Embryonic facial prominence (tissue), 1 donor: ENCODE measurements at regions not wholly inside any gene's neighbourhood (a gene's known extent, or its start where the extent isn't known, plus 50 kb on each side); places are given as distances from the start of the nearest gene placed in this dataset.
A peak's percentile ranks its signal among the peaks of the same experiment; 100 is the strongest.

Experiments used
- DNase-seq: peaks from one replicate; pipeline ENCODE4 v3.0.0-alpha.2; 2016; ENCODE audit errors: extremely low spot score

- no peak for DNase-seq
Observed at GRCh38 chr18:56083523-56084287, 495.7 kb upstream of the TCF4 start.

- DNase-seq = peak; percentile 45
Observed at GRCh38 chr18:56083097-56083521, 495.1 kb upstream of the TCF4 start.

DNA sequence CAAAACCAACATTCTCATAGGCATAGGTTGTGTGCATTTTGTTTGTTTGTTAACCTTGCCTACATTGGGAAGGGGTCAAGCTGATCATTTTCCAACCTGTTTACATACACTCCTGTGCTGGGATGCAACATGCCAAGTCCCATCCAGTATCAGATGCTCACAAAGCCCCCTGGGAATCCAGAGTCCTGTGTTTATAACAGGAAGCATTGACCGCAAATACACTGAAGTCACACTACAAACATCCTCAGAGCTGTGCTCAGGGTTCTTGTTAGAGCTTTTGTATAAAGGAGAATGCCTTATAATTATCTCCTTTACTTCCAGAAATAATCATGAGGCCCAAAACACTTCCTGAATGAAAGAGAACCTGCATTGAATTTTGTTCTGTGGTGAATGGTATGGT lies 488.7 kb upstream of the TCF4 start:
- no peak for DNase-seq

- no peak for DNase-seq
Observed at GRCh38 chr18:56068701-56069100, 480.7 kb upstream of the TCF4 start.

GRCh38 chr18:56067969-56068671 lies 480.1 kb upstream of the TCF4 start:
- DNase-seq = no peak

- no peak for DNase-seq
Observed at GRCh38 chr18:56067214-56067894, 479.4 kb upstream of the TCF4 start.

DNA sequence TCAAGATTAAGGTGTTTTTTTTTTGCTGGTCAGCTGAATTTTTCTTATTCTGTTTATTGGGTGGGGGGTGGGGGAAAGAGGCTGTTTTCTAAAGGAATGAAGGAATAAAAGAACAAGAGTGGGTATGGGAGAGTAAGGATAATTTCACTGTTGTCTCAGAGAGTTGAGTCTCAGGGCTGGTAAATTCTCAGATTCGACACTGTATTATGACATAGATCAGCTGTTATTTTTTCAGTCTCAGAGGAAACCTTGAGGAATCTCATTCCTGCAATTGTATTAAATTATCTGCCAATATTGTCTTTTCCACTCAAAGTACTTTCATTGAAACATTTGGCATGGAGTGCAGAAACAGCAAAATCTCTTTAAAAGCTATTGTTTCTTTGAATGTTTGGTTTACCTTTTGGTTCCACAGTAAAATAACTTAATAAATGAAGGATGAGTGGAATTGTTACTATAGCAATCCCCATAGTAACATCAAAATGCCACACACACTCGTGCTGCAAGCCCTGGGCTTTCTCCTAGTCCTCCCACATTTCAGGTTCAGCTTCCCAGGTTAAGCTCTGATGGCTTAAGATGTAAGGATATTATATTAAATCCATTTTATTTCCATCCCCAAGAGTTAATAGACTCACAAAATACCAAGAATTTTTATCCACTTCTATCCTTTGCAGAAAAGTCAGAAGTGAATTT lies 478.7 kb upstream of the TCF4 start:
- DNase-seq = no peak

DNA sequence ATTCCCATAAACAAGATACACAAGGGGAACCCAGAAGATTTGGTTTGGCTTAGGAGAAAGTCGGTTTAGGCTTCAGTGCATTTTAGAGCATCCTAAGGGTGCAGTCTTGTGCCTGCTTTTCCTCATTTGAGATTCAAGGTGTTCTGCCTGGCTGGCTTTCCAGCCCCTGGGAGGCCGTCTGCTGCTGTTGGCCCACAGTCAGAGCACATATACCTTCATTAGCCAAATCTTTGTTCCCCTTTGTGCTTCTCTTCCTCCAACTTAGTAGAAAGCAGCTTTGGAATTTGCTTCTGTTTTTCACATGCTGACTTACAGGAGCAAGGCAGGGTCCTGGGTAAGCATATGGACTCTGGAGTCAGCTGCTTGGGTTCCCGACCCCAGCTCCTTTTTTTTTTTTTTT lies 477.1 kb upstream of the TCF4 start:
- DNase-seq = no peak

DNA sequence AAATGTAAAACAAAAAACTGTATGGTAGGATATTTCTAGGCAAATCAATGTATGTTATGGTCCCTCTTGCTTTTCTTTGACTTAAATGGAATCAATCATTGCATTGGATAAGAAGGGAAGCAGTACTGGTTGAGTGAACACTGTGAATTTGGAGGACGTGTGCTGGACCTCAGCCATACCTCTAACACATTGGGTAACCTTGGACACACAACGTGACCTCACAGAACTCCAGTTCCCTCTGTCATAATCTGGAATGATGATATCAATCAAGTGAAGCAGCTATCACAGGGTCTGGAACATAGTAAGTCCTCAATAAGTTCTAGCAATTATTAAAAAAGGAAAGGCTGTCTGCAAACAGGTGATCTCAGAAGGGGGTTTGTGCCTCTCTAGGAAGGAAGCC lies 474.9 kb upstream of the TCF4 start:
- no peak for DNase-seq

- no peak for DNase-seq
Observed at GRCh38 chr18:56060967-56061541, 473.1 kb upstream of the TCF4 start.

- DNase-seq = no peak
Observed at GRCh38 chr18:56052202-56052601, 464.2 kb upstream of the TCF4 start.

- DNase-seq = no peak
Observed at GRCh38 chr18:56044239-56044638, 456.2 kb upstream of the TCF4 start.

DNA sequence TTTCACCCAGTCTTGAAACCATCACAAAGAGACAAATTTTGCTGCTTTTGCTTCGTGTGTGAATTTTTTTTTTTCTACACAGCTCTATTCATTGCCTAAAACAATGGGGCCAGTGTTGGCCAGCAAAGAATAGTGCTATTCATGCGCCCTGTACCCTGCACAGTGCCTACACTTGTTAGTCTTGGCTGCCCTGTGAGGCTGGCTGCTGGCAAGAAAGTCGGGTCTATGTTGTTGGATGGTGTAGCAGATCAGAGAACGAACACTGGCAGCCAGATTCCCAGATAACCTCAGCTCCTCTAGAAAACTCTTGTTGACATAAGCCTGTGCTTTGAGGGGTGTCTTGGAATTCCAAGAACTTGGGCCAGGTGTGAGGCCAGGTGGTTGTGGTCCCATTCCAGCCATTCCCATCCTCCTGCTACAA lies 455.7 kb upstream of the TCF4 start:
- no peak for DNase-seq

GRCh38 chr18:56042915-56043536 lies 455.0 kb upstream of the TCF4 start:
- DNase-seq = no peak

- DNase-seq = no peak
Observed at GRCh38 chr18:56038171-56039030, 450.4 kb upstream of the TCF4 start.

DNA sequence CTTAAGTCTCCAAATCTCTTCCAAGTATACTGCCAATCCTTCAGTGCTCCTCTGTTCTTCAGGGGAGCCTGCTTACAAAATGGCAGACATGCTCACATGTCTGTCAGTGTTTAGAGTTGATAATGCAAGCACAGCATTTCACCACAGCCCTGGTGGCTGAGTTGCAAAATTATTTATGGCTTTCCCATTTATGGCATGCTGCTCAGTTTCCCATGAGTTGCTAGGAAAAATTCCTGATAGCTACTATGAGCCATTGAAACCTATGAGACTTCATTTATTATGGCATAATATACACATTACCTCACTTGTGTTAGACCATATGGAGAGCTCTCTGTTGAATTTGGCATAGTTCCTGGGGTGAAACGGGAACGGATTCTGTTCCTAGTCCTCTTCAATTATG lies 448.7 kb upstream of the TCF4 start:
- no peak for DNase-seq

GRCh38 chr18:56035546-56035945 lies 447.6 kb upstream of the TCF4 start:
- no peak for DNase-seq

- no peak for DNase-seq
Observed at GRCh38 chr18:56034949-56035348, 447.0 kb upstream of the TCF4 start.

GRCh38 chr18:56030060-56030459 lies 442.1 kb upstream of the TCF4 start:
- DNase-seq = no peak

DNA sequence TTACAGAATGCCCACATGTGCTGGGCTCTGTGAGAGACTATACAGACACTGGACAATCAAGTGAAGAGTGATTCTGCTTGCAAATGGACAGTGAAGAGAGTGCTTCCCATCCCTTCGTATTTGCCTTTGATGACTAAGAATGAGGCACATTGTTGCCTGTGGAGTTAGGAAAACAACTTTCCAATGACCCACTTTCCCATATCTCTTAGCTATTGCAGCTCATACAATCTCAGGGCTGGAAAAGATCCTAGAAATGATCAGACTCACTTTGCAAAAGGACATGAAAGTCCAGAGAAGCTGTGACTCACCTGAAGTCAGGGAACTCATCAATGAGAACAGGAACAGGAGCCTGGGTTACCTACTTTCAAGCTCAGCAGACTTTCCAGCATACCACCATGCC lies 440.5 kb upstream of the TCF4 start:
- no peak for DNase-seq
